GM12878 (cell line): ENCODE measurements at regions not wholly inside any gene's neighbourhood (a gene's known extent, or its start where the extent isn't known, plus 50 kb on each side); places are given as distances from the start of the nearest gene placed in this dataset.
A peak's percentile ranks its signal among the peaks of the same experiment; 100 is the strongest.

Experiments used
- ATAC-seq: fragments of 200-7000 bp; cut with Tn5 transposase; 3 replicates; pipeline ENCODE4 v1.9.1; 2020; ENCODE audit warnings: mild to moderate bottlenecking, moderate library complexity
- BruUV-seq: library from RNA; stranded (reverse); fragments of 400-500 nt; replicated peaks from 2 replicates; lab custom pipeline; 2021; lab: Mats Ljungman, UMichigan
- CTCF ChIA-PET: fragments of 300-600 bp; sonication (Branson Sonifier 250); formaldehyde crosslinking; extraction: SDS; loops from one replicate; lab custom pipeline; 2021; ENCODE audit warnings: inconsistent platforms; lab: Yijun Ruan, JAX
- POLR2A ChIA-PET: fragments of 350-600 bp; formaldehyde crosslinking; extraction: SDS; loops from one replicate; lab custom pipeline; 2021; ENCODE audit warnings: inconsistent platforms; lab: Charles Lee
- RAD21 ChIA-PET: fragments of 300-600 bp; sonication (Branson Sonifier 250); formaldehyde crosslinking; loops from one replicate; lab custom pipeline; 2023; ENCODE audit warnings: antibody characterized with exemption; ENCODE audit not compliant: unreplicated experiment; lab: Charles Lee
- SMC1A ChIA-PET: fragments of 300-600 bp; sonication (Branson Sonifier 250); formaldehyde crosslinking; loops from one replicate; lab custom pipeline; 2023; ENCODE audit not compliant: unreplicated experiment, uncharacterized antibody; lab: Charles Lee
- DNase-seq: peaks from one replicate; pipeline ENCODE4 v3.0.0-alpha.2; 2011; ENCODE audit warnings: low read depth, low spot score
- FAIRE-seq: peaks from 3 replicates; lab custom pipeline; 2011; peaks lifted over from hg19 to GRCh38; lab: Jason Lieb, UNC
- H2AFZ ChIP-seq: 2 replicates; pipeline ENCODE4 v1.6.0; 2011; ENCODE audit warnings: low read depth, low read length, control low read depth; ENCODE audit not compliant: control insufficient read depth
- H3K27ac ChIP-seq: 2 replicates; pipeline ENCODE4 v1.5.1; 2011; ENCODE audit warnings: control low read depth; ENCODE audit not compliant: control insufficient read depth, insufficient read depth
- H3K27me3 ChIP-seq, 2 experiments: replicated peaks in 1 of 2; 2 replicates each; pipeline versions ENCODE4 v1.6.0 to v1.6.1; 2011; ENCODE audit warnings: low read length in 1 of 2; ENCODE audit not compliant: control insufficient read depth in 2 of 2, insufficient read depth in 2 of 2
- H3K36me3 ChIP-seq, 2 experiments: 2 replicates each; pipeline ENCODE4 v1.5.1; 2011; ENCODE audit warnings: low read length in 1 of 2; ENCODE audit not compliant: control insufficient read depth in 2 of 2, insufficient read depth in 2 of 2
- H3K4me1 ChIP-seq: 2 replicates; pipeline ENCODE4 v1.6.1; 2011; ENCODE audit warnings: mild to moderate bottlenecking, low read length, moderate library complexity, mixed read lengths; ENCODE audit not compliant: control insufficient read depth, insufficient read depth
- H3K4me2 ChIP-seq: 2 replicates; pipeline ENCODE4 v1.6.0; 2011; ENCODE audit warnings: control low read depth; ENCODE audit not compliant: control insufficient read depth, insufficient read depth
- H3K4me3 ChIP-seq: fragments of 200-600 bp; sonication (generic); 2 replicates; pipeline ENCODE4 v1.5.1; 2016
- H3K79me2 ChIP-seq: 2 replicates; pipeline ENCODE4 v1.6.0; 2011; ENCODE audit warnings: low read length; ENCODE audit not compliant: control insufficient read depth, insufficient read depth
- H3K9ac ChIP-seq: 2 replicates; pipeline ENCODE4 v1.8.0; 2011; ENCODE audit warnings: low read length, control low read depth, mixed read lengths; ENCODE audit not compliant: control insufficient read depth, insufficient read depth
- H3K9me3 ChIP-seq: replicated peaks from 3 replicates; pipeline ENCODE4 v1.5.1; 2011; ENCODE audit warnings: mild to moderate bottlenecking, low read length; ENCODE audit not compliant: control insufficient read depth, insufficient read depth
- H4K20me1 ChIP-seq: 2 replicates; pipeline ENCODE4 v1.6.0; 2011; ENCODE audit not compliant: control insufficient read depth, insufficient read depth
- BACH1 ChIP-seq: fragments of 450-650 bp; IDR thresholded peaks from 2 replicates; pipeline ENCODE4 v1.6.1; 2017; ENCODE audit warnings: mild to moderate bottlenecking, borderline replicate concordance
- MEF2B ChIP-seq: fragments of 450-650 bp; IDR thresholded peaks from 2 replicates; pipeline ENCODE4 v1.6.1; 2018; ENCODE audit warnings: mild to moderate bottlenecking, moderate library complexity; ENCODE audit not compliant: partially characterized antibody, poor library complexity, severe bottlenecking
- MXI1 ChIP-seq: fragments of 150-350 bp; IDR thresholded peaks from 2 replicates; pipeline ENCODE4 v1.6.1; 2011; ENCODE audit warnings: low read depth, mild to moderate bottlenecking, inconsistent platforms, low read length, improper control_type of control experiment
- POLR2A ChIP-seq: IDR thresholded peaks from 2 replicates; pipeline ENCODE4 v1.6.1; 2011; ENCODE audit warnings: low read depth, mild to moderate bottlenecking, low read length
- RAD21 ChIP-seq: IDR thresholded peaks from 2 replicates; pipeline ENCODE4 v1.6.1; 2011; ENCODE audit warnings: mild to moderate bottlenecking, low read depth, low read length, moderate library complexity; ENCODE audit not compliant: insufficient read depth
- RAD51 ChIP-seq: fragments of 450-650 bp; IDR thresholded peaks from 2 replicates; pipeline ENCODE4 v1.6.1; 2016; ENCODE audit warnings: moderate library complexity, mild to moderate bottlenecking, inconsistent platforms
- SIN3A ChIP-seq: IDR thresholded peaks from 2 replicates; pipeline ENCODE4 v1.6.1; 2012; ENCODE audit warnings: low read depth, low read length, improper control_type of control experiment
- ZNF217 ChIP-seq: fragments of 450-650 bp; IDR thresholded peaks from 2 replicates; pipeline ENCODE4 v1.6.1; 2017; ENCODE audit warnings: antibody characterized with exemption, mild to moderate bottlenecking
- WGBS: methylation state at CpG from one replicate; pipeline ENCODE4 v1.1.6; 2016; ENCODE audit warnings: low lambda C conversion rate; ENCODE audit not compliant: insufficient replicate concordance, insufficient coverage; ENCODE audit errors: missing lambda C conversion rate; 5-methylcytosine and 5-hydroxymethylcytosine counted together
- in situ Hi-C: fragments of 300-500 bp; cut with MboI; formaldehyde crosslinking; loops from 9 replicates; pipeline ENCODE4 v1.14.3; 2018; ENCODE audit warnings: mixed read lengths
- intact Hi-C: fragments of 100-400 bp; cut with micrococcal nuclease; formaldehyde crosslinking; loops from one replicate; pipeline ENCODE4 v1.14.2; 2022; ENCODE audit not compliant: unreplicated experiment
- TF ChIP-seq, protein P1 (sequence below): IDR thresholded peaks from 2 replicates; pipeline ENCODE4 v1.6.1; 2011; ENCODE audit warnings: low read depth, low read length, improper control_type of control experiment, borderline replicate concordance

DNA sequence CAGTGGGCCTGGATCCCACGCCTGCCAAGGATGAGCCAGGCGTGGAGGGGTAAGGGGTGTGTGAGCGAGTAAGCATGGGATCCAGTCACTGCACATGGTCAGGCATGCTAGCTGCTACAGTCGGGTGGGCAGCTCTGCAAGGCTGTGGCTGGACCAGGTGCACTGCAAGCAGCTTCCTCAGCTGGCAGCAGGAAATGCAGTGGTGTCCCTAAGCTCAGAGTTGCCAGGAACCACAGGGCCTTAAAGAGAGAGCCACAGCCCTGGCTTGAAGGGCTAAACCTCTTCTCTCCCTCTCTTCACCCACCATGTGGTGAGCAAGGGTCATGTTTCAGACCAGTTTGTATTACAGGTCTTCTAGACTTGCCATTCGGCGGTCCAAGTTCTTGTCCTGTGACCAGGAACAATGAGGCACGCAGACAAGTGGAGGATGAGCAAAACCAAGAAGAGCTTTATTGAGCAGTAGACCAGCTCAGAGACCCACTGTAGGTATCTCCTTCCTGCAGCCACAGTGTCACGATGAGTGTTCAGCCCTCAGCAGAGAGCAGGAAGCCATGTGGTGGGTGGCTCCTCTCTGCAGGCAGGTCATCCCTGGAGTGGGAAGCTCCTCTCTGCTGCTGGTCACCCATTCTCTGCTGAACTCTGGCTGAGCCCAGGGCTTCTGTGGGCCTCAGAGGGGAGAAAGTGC is 511.9 kb downstream of the PYDC2 start:
- Histone ChIP-seq H4K20me1 (no peaks in the 10 kb centered on the region), H3K27me3 (no peaks in the 10 kb centered on the region; a peak in 1 of 4 replicates), H3K36me3 (no peaks in the 10 kb centered on the region), H2AFZ (peak overlapping the region; percentile 24; the same call in 1 of the 2 replicates), H3K4me1 (peaks cover 4% of the 10 kb centered on the region), H3K9ac (no peak overlapping the region), H3K79me2 (no peaks in the 10 kb centered on the region), H3K27ac (no peak overlapping the region), H3K9me3 (no peaks in the 10 kb centered on the region), H3K4me3 (no peak overlapping the region), H3K4me2 (no peak overlapping the region)
- no TSS peak for BruUV-seq
- intact Hi-C loops (no loop called here), in situ Hi-C loops (no loop called here)
- no peak for TF ChIP-seq MXI1
- TF ChIP-seq SIN3A = no peak
- no peak for TF ChIP-seq ZNF217
- TF ChIP-seq RAD21 = no peak
- no peak for TF ChIP-seq MEF2B
- no peak for TF ChIP-seq POLR2A
- ATAC-seq = peak; percentile 25; the same call in 1 of the 3 replicates
- POLR2A ChIA-PET = no interaction called here
- SMC1A ChIA-PET = no interaction called here
- FAIRE-seq = no peak
- RAD21 ChIA-PET = no interaction called here
- CTCF ChIA-PET = interaction anchor here (1.1 kb wide), 1 partner anchor 7 kb away, joined by 3 read pairs; no protein-coding TSS in a partner anchor
- WGBS = 15% methylated on average over 8 of the region's 8 CpGs
- no peak for DNase-seq

GRCh38 chr3:191973820-191974219 is 512.9 kb downstream of the PYDC2 start:
- FAIRE-seq (no peak), ATAC-seq (no peak), DNase-seq (no peak)
- RAD21 ChIA-PET = no interaction called here
- Histone ChIP-seq H3K9ac (no peak overlapping the region), H3K36me3 (no peaks in the 10 kb centered on the region), H3K4me3 (no peak overlapping the region), H3K4me2 (no peak overlapping the region), H3K9me3 (no peaks in the 10 kb centered on the region), H4K20me1 (no peaks in the 10 kb centered on the region), H3K27ac (no peak overlapping the region)
- BruUV-seq = no TSS peak
- WGBS = 15% methylated on average over 6 of the region's 6 CpGs
- POLR2A ChIA-PET = no interaction called here
- intact Hi-C loops = no loop called here
- SMC1A ChIA-PET = no interaction called here
- TF ChIP-seq, protein P1, sequence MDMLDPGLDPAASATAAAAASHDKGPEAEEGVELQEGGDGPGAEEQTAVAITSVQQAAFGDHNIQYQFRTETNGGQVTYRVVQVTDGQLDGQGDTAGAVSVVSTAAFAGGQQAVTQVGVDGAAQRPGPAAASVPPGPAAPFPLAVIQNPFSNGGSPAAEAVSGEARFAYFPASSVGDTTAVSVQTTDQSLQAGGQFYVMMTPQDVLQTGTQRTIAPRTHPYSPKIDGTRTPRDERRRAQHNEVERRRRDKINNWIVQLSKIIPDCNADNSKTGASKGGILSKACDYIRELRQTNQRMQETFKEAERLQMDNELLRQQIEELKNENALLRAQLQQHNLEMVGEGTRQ = no peak
- no peak for TF ChIP-seq RAD51
- TF ChIP-seq BACH1 = no peak
- TF ChIP-seq, all 136 proteins: peak for 0
- CTCF ChIA-PET = no interaction called here
- Histone ChIP-seq H2AFZ (no peak overlapping the region), H3K79me2 (no peaks in the 10 kb centered on the region), H3K4me1 (peaks cover 4% of the 10 kb centered on the region), H3K27me3 (no peaks in the 10 kb centered on the region; a peak in 1 of 4 replicates)
- in situ Hi-C loops = no loop called here
